PC-3 (cell line): ENCODE measurements at regions not wholly inside any gene's neighbourhood (a gene's known extent, or its start where the extent isn't known, plus 50 kb on each side); places are given as distances from the start of the nearest gene placed in this dataset.

Experiments
- CTCF ChIP-seq: fragments of 300-600 bp; sonication (generic); conservative IDR thresholded peaks from 2 replicates; pipeline ENCODE4 v1.5.1; 2017; ENCODE audit warnings: antibody characterized with exemption, low read depth, mild to moderate bottlenecking, low read length
- EZH2 ChIP-seq: fragments of 300-600 bp; sonication (generic); IDR thresholded peaks from one replicate; pipeline ENCODE4 v1.6.1; 2017; ENCODE audit warnings: antibody characterized with exemption, mild to moderate bottlenecking, low read length; ENCODE audit not compliant: unreplicated experiment

- no peak for TF ChIP-seq EZH2
- no peak for TF ChIP-seq CTCF
Measured at GRCh38 chr2:136696438-136696837, 68.9 kb upstream of the THSD7B start.
